HEK293T (cell line): ENCODE measurements at regions not wholly inside any gene's neighbourhood (a gene's known extent, or its start where the extent isn't known, plus 50 kb on each side); places are given as distances from the start of the nearest gene placed in this dataset.

Source experiments
- BHLHE40 ChIP-seq: fragments of 450-650 bp; IDR thresholded peaks from 2 replicates; pipeline ENCODE4 v1.6.1; 2016; ENCODE audit warnings: mild to moderate bottlenecking, moderate library complexity, borderline replicate concordance
- CTBP1 ChIP-seq: fragments of 450-650 bp; IDR thresholded peaks from 2 replicates; pipeline ENCODE4 v1.6.1; 2016; ENCODE audit warnings: borderline replicate concordance
- ELF4 ChIP-seq: fragments of 450-650 bp; IDR thresholded peaks from 2 replicates; pipeline ENCODE4 v1.6.1; 2017; ENCODE audit warnings: antibody characterized with exemption
- FOXA1 ChIP-seq: fragments of 450-650 bp; IDR thresholded peaks from 2 replicates; pipeline ENCODE4 v1.6.1; 2016; ENCODE audit warnings: mild to moderate bottlenecking
- FOXM1 ChIP-seq: fragments of 450-650 bp; IDR thresholded peaks from 2 replicates; pipeline ENCODE4 v1.6.1; 2017; ENCODE audit warnings: mild to moderate bottlenecking, borderline replicate concordance
- NFRKB ChIP-seq: fragments of 450-650 bp; IDR thresholded peaks from 2 replicates; pipeline ENCODE4 v1.6.1; 2016; ENCODE audit warnings: mild to moderate bottlenecking, moderate library complexity
- SP1 ChIP-seq: fragments of 450-650 bp; IDR thresholded peaks from 2 replicates; pipeline ENCODE4 v1.6.1; 2017
- TARDBP ChIP-seq: fragments of 450-650 bp; IDR thresholded peaks from 2 replicates; pipeline ENCODE4 v1.6.1; 2016

DNA sequence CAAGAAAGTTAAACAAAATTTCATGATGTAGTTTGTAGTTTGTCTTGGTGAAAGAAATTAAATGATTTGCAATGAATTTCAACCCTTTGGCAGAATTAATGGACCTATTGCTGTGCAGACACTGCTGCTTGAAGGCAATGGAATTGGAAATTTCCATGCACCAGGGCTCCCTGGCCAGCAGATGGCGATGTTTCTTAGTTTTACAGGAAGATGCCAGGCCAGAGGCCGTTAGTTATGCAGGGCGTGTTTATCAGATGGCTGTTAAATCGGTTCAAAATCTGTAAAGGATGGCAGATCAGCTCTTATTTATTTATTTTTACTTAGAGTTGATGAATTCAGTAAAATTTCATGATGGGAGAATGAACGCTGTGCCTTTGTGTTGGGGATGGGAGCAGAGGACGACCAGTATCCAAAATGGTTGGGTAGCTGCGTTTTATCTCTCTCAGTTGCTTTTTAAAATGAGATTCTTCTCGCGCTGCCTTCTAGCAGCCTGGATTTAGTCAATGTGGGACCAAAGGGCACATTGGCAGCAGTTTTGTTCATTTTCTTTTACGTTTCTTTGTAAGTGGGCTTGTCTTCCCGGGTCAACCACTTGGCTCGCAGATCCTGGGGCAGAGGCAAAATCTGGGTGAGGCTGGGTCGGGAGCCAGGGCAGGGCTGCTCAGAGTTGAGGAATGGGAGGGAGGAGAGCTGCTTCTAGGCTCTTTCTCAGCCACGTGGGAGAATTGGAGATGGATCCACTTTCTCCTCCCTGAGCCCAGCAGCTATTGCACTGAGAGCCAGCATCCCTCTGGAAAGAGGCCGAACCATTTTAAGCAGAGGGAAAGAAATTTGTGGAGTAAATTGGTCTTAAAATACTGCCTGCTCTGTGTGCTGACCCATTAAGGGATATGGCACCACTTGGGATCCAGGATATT lies 344.0 kb downstream of the PIK3C3 start:
- TF ChIP-seq NFRKB, result no peak
- no peak for TF ChIP-seq SP1
- TF ChIP-seq FOXA1, result no peak
- no peak for TF ChIP-seq FOXM1
- no peak for TF ChIP-seq TARDBP
- no peak for TF ChIP-seq CTBP1
- TF ChIP-seq BHLHE40, result no peak
- no peak for TF ChIP-seq ELF4
